ENCODE measurements at regions not wholly inside any gene's neighbourhood (a gene's known extent, or its start where the extent isn't known, plus 50 kb on each side); places are given as distances from the start of the nearest gene placed in this dataset.

GRCh38 chr7:16298221-16298620 lies 123.1 kb downstream of the CRPPA start:
- no peak for TF ChIP-seq EGR1 (IDR thresholded peaks at IDR 0.05)
- TF ChIP-seq CREB1 (IDR thresholded peaks at IDR 0.05; ENCODE audit: low read depth): no peak
- TF ChIP-seq RAD21 (IDR thresholded peaks at IDR 0.05; ENCODE audit: low read depth): no peak
- no peak for TF ChIP-seq MAX (IDR thresholded peaks at IDR 0.05)
- TF ChIP-seq EP300 (IDR thresholded peaks at IDR 0.05; ENCODE audit: borderline replicate concordance): no peak
- no peak for TF ChIP-seq TEAD4 (IDR thresholded peaks at IDR 0.05)
- TF ChIP-seq TCF12 (IDR thresholded peaks at IDR 0.05; ENCODE audit: low read depth): no peak
- TF ChIP-seq CEBPB (IDR thresholded peaks at IDR 0.05): no peak
- no peak for TF ChIP-seq TAF1 (IDR thresholded peaks at IDR 0.05; ENCODE audit: low read depth)
- no peak for TF ChIP-seq USF1 (IDR thresholded peaks at IDR 0.05)
- no peak for TF ChIP-seq REST (IDR thresholded peaks at IDR 0.05; ENCODE audit: low read depth)

DNA sequence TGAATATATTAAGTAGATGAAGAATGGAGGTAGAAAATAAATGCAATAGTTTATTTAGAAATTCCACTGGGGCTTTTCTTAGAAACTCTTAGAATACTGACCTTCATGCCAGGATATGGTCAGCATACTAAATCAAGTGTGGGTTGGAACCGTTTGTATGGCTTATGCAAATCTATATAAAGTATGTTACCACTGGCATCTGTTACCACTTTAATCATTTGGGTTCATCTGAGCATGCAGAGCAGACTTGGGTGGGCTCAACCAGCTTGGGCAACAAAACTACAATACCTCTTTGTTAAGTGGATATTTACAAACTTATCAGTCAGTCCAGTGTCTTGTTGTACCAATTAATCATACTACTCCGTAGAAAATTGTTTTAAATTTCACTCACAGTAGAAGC lies 125.8 kb downstream of the CRPPA start:
- TF ChIP-seq MAX (IDR thresholded peaks at IDR 0.05) (no peak), CREB1 (IDR thresholded peaks at IDR 0.05; ENCODE audit: low read depth) (no peak), YY1 (IDR thresholded peaks at IDR 0.05; ENCODE audit: low read depth) (no peak), CEBPB (IDR thresholded peaks at IDR 0.05) (no peak), TAF1 (IDR thresholded peaks at IDR 0.05; ENCODE audit: low read depth) (no peak), USF1 (IDR thresholded peaks at IDR 0.05) (no peak), ZBTB7A (IDR thresholded peaks at IDR 0.05; ENCODE audit: low read depth) (no peak)

GRCh38 chr7:16293669-16294425 lies 127.5 kb downstream of the CRPPA start:
- no peak for TF ChIP-seq TAF1 (IDR thresholded peaks at IDR 0.05; ENCODE audit: low read depth)
- TF ChIP-seq USF1 (IDR thresholded peaks at IDR 0.05): no peak
- no peak for TF ChIP-seq EGR1 (IDR thresholded peaks at IDR 0.05)
- no peak for TF ChIP-seq ZBTB7A (IDR thresholded peaks at IDR 0.05; ENCODE audit: low read depth)
- TF ChIP-seq EP300 (IDR thresholded peaks at IDR 0.05; ENCODE audit: borderline replicate concordance): no peak
- no peak for TF ChIP-seq NFIC (IDR thresholded peaks at IDR 0.05)
- TF ChIP-seq TCF12 (IDR thresholded peaks at IDR 0.05; ENCODE audit: low read depth): no peak
- no peak for TF ChIP-seq YY1 (IDR thresholded peaks at IDR 0.05; ENCODE audit: low read depth)
- no peak for TF ChIP-seq CEBPB (IDR thresholded peaks at IDR 0.05)
- TF ChIP-seq CREB1 (IDR thresholded peaks at IDR 0.05; ENCODE audit: low read depth): no peak
- no peak for TF ChIP-seq MAX (IDR thresholded peaks at IDR 0.05)
- TF ChIP-seq RAD21 (IDR thresholded peaks at IDR 0.05; ENCODE audit: low read depth): no peak

DNA sequence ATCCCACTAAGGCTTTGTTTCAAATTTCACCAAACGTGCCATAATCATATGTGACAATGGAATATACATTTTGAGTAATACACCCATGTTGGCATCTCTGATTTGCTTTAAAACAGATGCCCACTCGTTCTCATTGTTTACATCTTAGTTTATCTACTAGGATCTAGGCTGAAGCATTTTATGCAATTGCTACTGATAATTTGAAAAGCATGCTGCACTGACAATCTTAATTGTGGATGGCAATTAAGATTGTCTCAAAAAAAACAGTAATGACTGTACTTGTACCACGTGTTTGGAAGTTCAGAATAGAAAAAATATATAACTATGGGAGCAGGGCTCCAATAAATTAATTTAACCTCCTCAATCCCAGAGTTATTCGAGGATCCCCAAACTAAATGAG lies 136.8 kb downstream of the CRPPA start:
- TF ChIP-seq USF1 (IDR thresholded peaks at IDR 0.05): no peak
- no peak for TF ChIP-seq RAD21 (IDR thresholded peaks at IDR 0.05; ENCODE audit: low read depth)
- no peak for TF ChIP-seq EGR1 (IDR thresholded peaks at IDR 0.05)
- no peak for TF ChIP-seq REST (IDR thresholded peaks at IDR 0.05; ENCODE audit: low read depth)
- TF ChIP-seq TCF12 (IDR thresholded peaks at IDR 0.05; ENCODE audit: low read depth): no peak
- TF ChIP-seq FOXM1 (IDR thresholded peaks at IDR 0.05; ENCODE audit: borderline replicate concordance, low read depth): no peak
- no peak for TF ChIP-seq NFIC (IDR thresholded peaks at IDR 0.05)
- TF ChIP-seq TAF1 (IDR thresholded peaks at IDR 0.05; ENCODE audit: low read depth): no peak
- no peak for TF ChIP-seq MAX (IDR thresholded peaks at IDR 0.05)
- TF ChIP-seq CEBPB (IDR thresholded peaks at IDR 0.05): no peak
- no peak for TF ChIP-seq YY1 (IDR thresholded peaks at IDR 0.05; ENCODE audit: low read depth)
- no peak for TF ChIP-seq ZBTB7A (IDR thresholded peaks at IDR 0.05; ENCODE audit: low read depth)
- TF ChIP-seq CREB1 (IDR thresholded peaks at IDR 0.05; ENCODE audit: low read depth): no peak
- TF ChIP-seq EP300 (IDR thresholded peaks at IDR 0.05; ENCODE audit: borderline replicate concordance): no peak
